ENCODE measurements at regions not wholly inside any gene's neighbourhood (a gene's known extent, or its start where the extent isn't known, plus 50 kb on each side); places are given as distances from the start of the nearest gene placed in this dataset.

- H3K4me1 ChIP-seq (ENCODE audit: control insufficient read depth, low read length): no peaks in the 10 kb centered on the region
- H3K4me2 ChIP-seq (ENCODE audit: low read length): no peak overlapping the region
- H3F3A ChIP-seq (ENCODE audit: control insufficient read depth, insufficient read depth): no peaks in the 10 kb centered on the region
- no peaks in the 10 kb centered on the region for H3K27me3 ChIP-seq (ENCODE audit: control insufficient read depth, low read length)
- H4K20me1 ChIP-seq (ENCODE audit: control insufficient read depth, insufficient read depth, low read depth, low read length): no peaks in the 10 kb centered on the region
- TF ChIP-seq EZH2phosphoT487 (IDR thresholded peaks at IDR 0.05; ENCODE audit: borderline replicate concordance, low read length) (no peak), CTCF (IDR thresholded peaks at IDR 0.05; ENCODE audit: low read depth, low read length, poor library complexity, severe bottlenecking) (no peak)
- H3K36me3 ChIP-seq (ENCODE audit: control insufficient read depth, low read length): no peaks in the 10 kb centered on the region
- H3K27ac ChIP-seq (ENCODE audit: low read depth, low read length): no peak overlapping the region
- no peaks in the 10 kb centered on the region for H3K79me2 ChIP-seq (ENCODE audit: control insufficient read depth, low read length)
- no peaks in the 10 kb centered on the region for H3K9me3 ChIP-seq (ENCODE audit: control insufficient read depth, insufficient read depth, low read length)
- no peak overlapping the region for H3K4me3 ChIP-seq (ENCODE audit: low read length)
- H3K9me2 ChIP-seq (replicated peaks; ENCODE audit: control insufficient read depth, low read length): no peaks in the 10 kb centered on the region
Observed at GRCh38 chr3:181105646-181106045, 116.1 kb upstream of the DNAJC19 start.

- Histone ChIP-seq H3F3A (ENCODE audit: control insufficient read depth, insufficient read depth) (no peaks in the 10 kb centered on the region), H3K4me3 (ENCODE audit: low read length) (no peak overlapping the region), H3K9me2 (replicated peaks; ENCODE audit: control insufficient read depth, low read length) (no peaks in the 10 kb centered on the region), H3K27ac (ENCODE audit: low read depth, low read length) (no peak overlapping the region), H3K79me2 (ENCODE audit: control insufficient read depth, low read length) (no peaks in the 10 kb centered on the region), H3K27me3 (ENCODE audit: control insufficient read depth, low read length) (no peaks in the 10 kb centered on the region), H3K36me3 (ENCODE audit: control insufficient read depth, low read length) (no peaks in the 10 kb centered on the region), H3K4me1 (ENCODE audit: control insufficient read depth, low read length) (no peaks in the 10 kb centered on the region), H3K9me3 (ENCODE audit: control insufficient read depth, insufficient read depth, low read length) (no peaks in the 10 kb centered on the region), H3K4me2 (ENCODE audit: low read length) (no peak overlapping the region), H4K20me1 (ENCODE audit: control insufficient read depth, insufficient read depth, low read depth, low read length) (no peaks in the 10 kb centered on the region)
- no peak for TF ChIP-seq EZH2phosphoT487 (IDR thresholded peaks at IDR 0.05; ENCODE audit: borderline replicate concordance, low read length)
- peak; percentile 58 for TF ChIP-seq CTCF (IDR thresholded peaks at IDR 0.05; ENCODE audit: low read depth, low read length, poor library complexity, severe bottlenecking)
Observed at GRCh38 chr3:181103605-181104004, 114.1 kb upstream of the DNAJC19 start.

GRCh38 chr3:181086011-181086410 lies 96.5 kb upstream of the DNAJC19 start:
- Histone ChIP-seq H4K20me1 (ENCODE audit: control insufficient read depth, insufficient read depth, low read depth, low read length) (no peaks in the 10 kb centered on the region), H3K4me3 (ENCODE audit: low read length) (no peak overlapping the region), H3K9me3 (ENCODE audit: control insufficient read depth, insufficient read depth, low read length) (no peaks in the 10 kb centered on the region), H3F3A (ENCODE audit: control insufficient read depth, insufficient read depth) (no peaks in the 10 kb centered on the region), H3K36me3 (ENCODE audit: control insufficient read depth, low read length) (no peaks in the 10 kb centered on the region), H3K9me2 (replicated peaks; ENCODE audit: control insufficient read depth, low read length) (no peaks in the 10 kb centered on the region), H3K4me2 (ENCODE audit: low read length) (no peak overlapping the region), H3K4me1 (ENCODE audit: control insufficient read depth, low read length) (no peaks in the 10 kb centered on the region), H3K79me2 (ENCODE audit: control insufficient read depth, low read length) (no peaks in the 10 kb centered on the region), H3K27me3 (ENCODE audit: control insufficient read depth, low read length) (no peaks in the 10 kb centered on the region), H3K27ac (ENCODE audit: low read depth, low read length) (no peak overlapping the region)
- TF ChIP-seq CTCF (IDR thresholded peaks at IDR 0.05; ENCODE audit: low read depth, low read length, poor library complexity, severe bottlenecking): no peak
- TF ChIP-seq EZH2phosphoT487 (IDR thresholded peaks at IDR 0.05; ENCODE audit: borderline replicate concordance, low read length): no peak

- Histone ChIP-seq H3K27ac (ENCODE audit: low read depth, low read length) (no peak overlapping the region), H3K27me3 (ENCODE audit: control insufficient read depth, low read length) (no peaks in the 10 kb centered on the region), H4K20me1 (ENCODE audit: control insufficient read depth, insufficient read depth, low read depth, low read length) (no peaks in the 10 kb centered on the region), H3K9me3 (ENCODE audit: control insufficient read depth, insufficient read depth, low read length) (no peaks in the 10 kb centered on the region), H3K36me3 (ENCODE audit: control insufficient read depth, low read length) (no peaks in the 10 kb centered on the region), H3K4me3 (ENCODE audit: low read length) (no peak overlapping the region), H3F3A (ENCODE audit: control insufficient read depth, insufficient read depth) (no peaks in the 10 kb centered on the region), H3K4me1 (ENCODE audit: control insufficient read depth, low read length) (no peaks in the 10 kb centered on the region), H3K4me2 (ENCODE audit: low read length) (no peak overlapping the region), H3K9me2 (replicated peaks; ENCODE audit: control insufficient read depth, low read length) (no peaks in the 10 kb centered on the region), H3K79me2 (ENCODE audit: control insufficient read depth, low read length) (no peaks in the 10 kb centered on the region)
- TF ChIP-seq CTCF (IDR thresholded peaks at IDR 0.05; ENCODE audit: low read depth, low read length, poor library complexity, severe bottlenecking): no peak
- no peak for TF ChIP-seq EZH2phosphoT487 (IDR thresholded peaks at IDR 0.05; ENCODE audit: borderline replicate concordance, low read length)
Observed at GRCh38 chr3:181081930-181082329, 92.4 kb upstream of the DNAJC19 start.
